ENCODE measurements at regions not wholly inside any gene's neighbourhood (a gene's known extent, or its start where the extent isn't known, plus 50 kb on each side); places are given as distances from the start of the nearest gene placed in this dataset.
A peak's percentile ranks its signal among the peaks of the same experiment; 100 is the strongest.
"Not testable (repeated sequence)": the region's sequence is repeated elsewhere in the genome, so short reads cannot be mapped to it uniquely, and the experiment has no call there.

- DNase-seq (ENCODE audit: low read depth, low spot score): no peak
These were observed 818.5 kb downstream of the XPNPEP1 start for GRCh38 chr10:109104806-109105205.

- DNase-seq (ENCODE audit: low read depth, low spot score): no peak
These were observed 820.0 kb downstream of the XPNPEP1 start for GRCh38 chr10:109103278-109103677.

DNA sequence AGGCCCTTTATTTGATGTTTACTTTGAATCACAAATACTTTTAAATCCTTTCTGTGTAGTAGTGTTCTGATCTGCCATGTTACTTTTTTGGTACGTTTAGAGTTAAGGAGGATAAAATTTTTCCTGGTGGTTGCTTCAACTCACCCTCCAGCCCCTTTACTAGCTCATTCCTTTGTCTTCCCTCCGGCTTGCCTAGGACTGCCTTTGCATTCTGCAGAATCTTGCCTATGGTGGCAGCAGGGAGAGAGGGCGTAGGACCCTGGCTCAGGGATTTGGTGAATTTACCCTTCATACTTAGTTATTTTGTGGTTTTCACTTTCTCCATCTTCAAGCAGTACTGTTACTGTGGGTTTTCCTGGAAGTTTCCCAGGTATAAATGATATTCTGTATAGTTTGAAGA is 833.5 kb downstream of the XPNPEP1 start:
- no peak for DNase-seq (ENCODE audit: low read depth, low spot score)

- no peak for DNase-seq (ENCODE audit: low read depth, low spot score)
These were observed 851.8 kb downstream of the XPNPEP1 start for GRCh38 chr10:109071539-109071938.

- DNase-seq (ENCODE audit: low read depth, low spot score): no peak
These were observed 852.8 kb downstream of the XPNPEP1 start for GRCh38 chr10:109070492-109070891.

DNA sequence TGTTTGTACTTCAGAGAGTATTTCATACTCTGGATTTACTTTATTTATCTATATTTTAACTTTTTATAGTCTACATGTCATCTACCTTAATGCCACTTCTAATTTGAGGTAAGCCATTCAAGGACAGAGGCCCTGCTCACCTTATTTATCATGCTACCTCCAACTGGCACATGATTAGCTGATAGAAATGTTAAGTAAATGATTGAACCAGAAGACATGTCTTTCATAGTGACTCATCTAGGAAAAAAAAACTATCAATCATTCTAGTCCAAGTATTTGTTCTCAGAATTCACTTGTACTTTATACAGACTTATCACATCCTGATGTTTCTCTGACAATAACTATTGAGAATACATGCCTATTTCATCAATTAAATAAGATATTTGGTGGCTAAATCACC is 856.3 kb downstream of the XPNPEP1 start:
- no peak for DNase-seq (ENCODE audit: low read depth, low spot score)

GRCh38 chr10:109065821-109066220 is 857.5 kb downstream of the XPNPEP1 start:
- DNase-seq (ENCODE audit: low read depth, low spot score): no peak

- DNase-seq (ENCODE audit: low read depth, low spot score): no peak
These were observed 860.9 kb downstream of the XPNPEP1 start for GRCh38 chr10:109062371-109062770.

DNA sequence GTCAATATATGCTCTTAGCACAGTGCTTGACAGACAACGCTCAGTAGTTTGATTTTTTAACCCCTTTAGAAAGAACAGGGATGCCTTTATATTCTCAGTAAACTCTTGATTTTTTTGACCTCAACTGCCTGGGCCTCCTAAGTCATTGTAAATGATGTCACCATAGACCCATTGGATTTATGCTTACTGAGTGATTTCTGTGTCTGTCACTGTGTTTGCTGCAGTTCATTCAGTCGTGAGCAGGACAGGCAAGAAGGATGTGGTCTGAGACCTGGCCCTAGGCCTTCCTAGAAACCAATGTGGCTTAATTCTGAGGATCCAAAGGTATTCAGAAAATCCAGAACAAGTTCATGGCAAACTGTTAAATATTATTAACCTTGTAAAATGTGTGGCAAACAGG is 868.1 kb downstream of the XPNPEP1 start:
- no peak for DNase-seq (ENCODE audit: low read depth, low spot score)

- no peak for DNase-seq (ENCODE audit: low read depth, low spot score)
These were observed 875.5 kb downstream of the XPNPEP1 start for GRCh38 chr10:109047856-109048255.

- not testable (repeated sequence) for DNase-seq (ENCODE audit: low read depth, low spot score)
These were observed 876.9 kb downstream of the XPNPEP1 start for GRCh38 chr10:109046427-109046826.

- no peak for DNase-seq (ENCODE audit: low read depth, low spot score)
These were observed 882.7 kb downstream of the XPNPEP1 start for GRCh38 chr10:109040622-109041021.

GRCh38 chr10:109037978-109038377 is 885.3 kb downstream of the XPNPEP1 start:
- peak; percentile 57 for DNase-seq (ENCODE audit: low read depth, low spot score)

- DNase-seq (ENCODE audit: low read depth, low spot score): no peak
These were observed 892.6 kb downstream of the XPNPEP1 start for GRCh38 chr10:109030581-109031210.

DNA sequence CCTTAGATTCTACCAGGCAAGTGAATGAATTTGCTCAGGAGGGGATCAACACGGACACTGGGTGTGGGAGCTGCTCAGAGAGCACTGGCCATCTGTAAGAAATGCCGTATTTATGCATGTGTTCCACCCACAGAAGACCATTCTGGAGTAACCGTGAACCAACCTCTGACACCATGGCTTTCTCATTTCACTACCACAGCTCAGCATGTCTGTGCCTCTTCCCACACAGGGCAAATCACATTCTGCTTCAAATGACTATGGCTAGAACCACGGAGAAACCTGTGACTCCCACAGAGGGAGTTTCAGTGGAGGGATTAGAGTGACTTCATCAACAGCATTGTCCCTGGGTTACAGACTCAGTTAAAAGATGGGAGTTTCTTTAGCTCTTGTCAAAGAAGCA is 893.4 kb downstream of the XPNPEP1 start:
- DNase-seq (ENCODE audit: low read depth, low spot score): no peak

DNA sequence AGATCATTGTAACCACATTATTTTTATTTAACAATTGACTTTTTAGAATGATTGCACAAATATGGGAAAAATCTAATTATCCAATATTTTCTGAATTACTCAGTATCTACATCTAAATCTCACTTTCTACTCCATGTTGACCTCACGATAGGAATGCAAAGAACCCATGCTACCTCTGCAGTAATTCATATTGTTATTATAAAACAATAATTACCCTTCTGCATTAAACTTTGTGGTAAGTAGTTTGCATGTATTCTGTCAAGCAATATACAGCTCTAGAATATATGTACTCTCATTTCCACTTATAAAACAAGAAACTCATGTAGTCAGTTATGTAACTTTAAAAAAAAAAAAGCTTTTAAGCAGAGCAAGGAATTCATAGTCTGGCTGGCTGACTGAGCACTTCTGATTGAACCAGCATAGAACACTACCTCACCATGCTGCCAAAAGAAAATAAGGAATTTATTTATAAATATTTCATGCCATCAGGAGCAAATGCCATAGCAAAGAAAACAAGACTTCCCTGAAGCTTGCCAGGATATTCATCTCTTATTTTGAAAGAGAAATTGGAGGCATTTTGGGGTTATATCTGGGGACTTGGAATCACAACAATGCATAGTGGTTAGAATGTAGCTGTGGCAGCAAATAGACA is 895.7 kb downstream of the XPNPEP1 start:
- no peak for DNase-seq (ENCODE audit: low read depth, low spot score)

GRCh38 chr10:109025172-109025571 is 898.1 kb downstream of the XPNPEP1 start:
- no peak for DNase-seq (ENCODE audit: low read depth, low spot score)

- DNase-seq (ENCODE audit: low read depth, low spot score): no peak
These were observed 900.8 kb downstream of the XPNPEP1 start for GRCh38 chr10:109022417-109023049.

DNA sequence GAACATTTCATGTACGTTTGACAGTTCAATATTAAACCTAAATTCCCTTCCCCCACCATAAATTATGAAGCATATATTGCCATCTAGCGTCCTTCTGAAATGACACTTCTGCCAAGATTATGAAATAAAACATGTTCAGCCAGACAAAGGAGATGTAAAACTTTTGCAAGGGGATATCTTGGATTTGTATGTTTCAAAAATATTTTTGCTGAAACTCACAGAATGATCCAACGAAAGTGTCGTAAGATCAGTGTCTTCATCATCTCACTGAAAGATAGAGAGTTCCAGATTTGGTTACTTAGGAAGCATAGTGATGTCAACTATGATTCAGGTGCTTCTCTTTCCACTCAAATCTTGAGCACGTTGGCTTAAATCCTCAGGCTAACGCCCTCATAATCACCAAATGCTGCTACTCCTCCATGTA is 904.3 kb downstream of the XPNPEP1 start:
- DNase-seq (ENCODE audit: low read depth, low spot score): no peak

DNA sequence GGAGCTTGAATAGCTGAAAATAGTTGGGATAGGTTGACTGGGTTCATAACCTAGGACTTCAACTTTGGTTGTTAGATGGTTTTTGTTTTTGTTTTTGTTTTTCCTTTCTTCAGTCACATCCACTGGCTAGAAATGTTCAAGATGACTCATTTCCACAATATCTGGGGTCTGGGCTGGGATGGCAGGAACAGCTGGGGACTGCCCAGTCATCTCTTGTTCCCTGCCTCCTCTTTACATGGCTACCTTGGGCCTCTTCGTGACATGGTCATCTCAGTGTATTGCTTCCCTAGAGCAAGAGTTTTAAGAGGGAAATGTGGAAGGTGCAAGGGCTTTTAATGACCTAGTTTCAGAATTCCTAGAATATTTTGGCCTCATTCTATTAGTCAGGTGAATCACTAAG is 915.8 kb downstream of the XPNPEP1 start:
- no peak for DNase-seq (ENCODE audit: low read depth, low spot score)

- DNase-seq (ENCODE audit: low read depth, low spot score): no peak
These were observed 932.9 kb downstream of the XPNPEP1 start for GRCh38 chr10:108990441-108990840.

- DNase-seq (ENCODE audit: low read depth, low spot score): no peak
These were observed 933.3 kb downstream of the XPNPEP1 start for GRCh38 chr10:108989976-108990375.

DNA sequence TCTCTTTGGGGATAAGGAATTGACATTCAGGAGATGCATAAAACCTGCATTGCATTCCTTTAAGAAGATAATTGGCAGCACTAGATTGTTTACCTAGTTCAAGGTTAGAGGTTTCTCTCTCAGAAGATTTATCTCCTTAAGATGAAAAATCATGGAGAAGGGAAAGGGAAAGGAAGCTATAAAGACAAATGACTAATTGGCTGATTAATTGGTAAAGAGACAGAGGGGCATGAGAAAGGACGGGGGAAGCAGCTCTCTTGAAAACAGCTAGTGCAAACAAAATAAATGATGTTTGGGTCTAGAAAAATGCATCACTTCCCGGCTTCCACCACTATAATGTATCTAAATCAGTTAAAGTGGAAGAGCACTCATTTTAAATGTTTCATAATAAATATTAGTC is 941.2 kb downstream of the XPNPEP1 start:
- DNase-seq (ENCODE audit: low read depth, low spot score): no peak

All from iPS DF 19.7 (cell line).